ENCODE measurements at regions not wholly inside any gene's neighbourhood (a gene's known extent, or its start where the extent isn't known, plus 50 kb on each side); places are given as distances from the start of the nearest gene placed in this dataset.

GRCh38 chr7:33738260-33738935, 166.9 kb upstream of the BMPER start:
- Histone ChIP-seq H3K27ac (no peak overlapping the region), H3K4me1 (replicated peaks in 1 of 2) (peaks cover 0 to 3% of the 10 kb centered on the region in 2 donors), H3K4me3 (no peak overlapping the region)
- ATAC-seq (replicated peaks in 6 of 8): peak in 1 of 8 experiments; percentile 69
- in situ Hi-C loops (cut with MboI; ENCODE audit: low pct_unique_long_range_greater_than_20kb in 2 of 9, low sequenced_read_pairs in 9 of 9, unreplicated experiment in 9 of 9): no loop called here
- 17 to 100% (median 91%) methylated on average over 1 to 3 of the region's 3 CpGs; no CpG with 5 or more reads in 1 of the 10 experiments for WGBS, 10 experiments

- Histone ChIP-seq H3K4me3 (no peak overlapping the region), H3K4me1 (replicated peaks in 1 of 2) (peaks cover 0 to 2% of the 10 kb centered on the region in 2 donors), H3K27ac (no peak overlapping the region)
- in situ Hi-C loops (cut with MboI; ENCODE audit: low pct_unique_long_range_greater_than_20kb in 2 of 9, low sequenced_read_pairs in 9 of 9, unreplicated experiment in 9 of 9): no loop called here
- 77 to 92% (median 84%) methylated on average over 1 to 3 of the region's 4 CpGs; no CpG with 5 or more reads in 6 of the 10 experiments for WGBS, 10 experiments
- ATAC-seq (replicated peaks in 6 of 8): no peak
Measured at GRCh38 chr7:33739286-33739685, 166.1 kb upstream of the BMPER start.

GRCh38 chr7:33742521-33742920, 162.8 kb upstream of the BMPER start:
- in situ Hi-C loops (cut with MboI; ENCODE audit: low pct_unique_long_range_greater_than_20kb in 2 of 9, low sequenced_read_pairs in 9 of 9, unreplicated experiment in 9 of 9): no loop called here
- Histone ChIP-seq H3K4me3 (no peak overlapping the region), H3K27ac (no peak overlapping the region), H3K4me1 (replicated peaks in 1 of 2) (no peaks in the 10 kb centered on the region)
- WGBS, 10 experiments: 58 to 95% (median 83%) methylated on average over 2 to 6 of the region's 6 CpGs; no CpG with 5 or more reads in 6 of the 10 experiments
- peak in 2 of 8 experiments; percentile 26 to 28 for ATAC-seq (replicated peaks in 6 of 8)

- WGBS, 10 experiments: 60 to 100% (median 87%) methylated on average over 1 to 3 of the region's 4 CpGs; no CpG with 5 or more reads in 3 of the 10 experiments
- Histone ChIP-seq H3K27ac (no peak overlapping the region), H3K4me3 (no peak overlapping the region), H3K4me1 (replicated peaks in 1 of 2) (no peaks in the 10 kb centered on the region)
- ATAC-seq (replicated peaks in 6 of 8): no peak
- in situ Hi-C loops (cut with MboI; ENCODE audit: low pct_unique_long_range_greater_than_20kb in 2 of 9, low sequenced_read_pairs in 9 of 9, unreplicated experiment in 9 of 9): no loop called here
Measured at GRCh38 chr7:33742999-33743587, 162.2 kb upstream of the BMPER start.

- in situ Hi-C loops (cut with MboI; ENCODE audit: low pct_unique_long_range_greater_than_20kb in 2 of 9, low sequenced_read_pairs in 9 of 9, unreplicated experiment in 9 of 9): no loop called here
- no peak for ATAC-seq (replicated peaks in 6 of 8)
- no peak overlapping the region for H3K27ac ChIP-seq
- no peak overlapping the region for H3K4me3 ChIP-seq
- H3K4me1 ChIP-seq (replicated peaks in 1 of 2): no peaks in the 10 kb centered on the region
- 60 to 100% (median 89%) methylated on average over 1 to 5 of the region's 5 CpGs; no CpG with 5 or more reads in 2 of the 10 experiments for WGBS, 10 experiments
Measured at GRCh38 chr7:33743594-33743993, 161.7 kb upstream of the BMPER start.

- in situ Hi-C loops (cut with MboI; ENCODE audit: low pct_unique_long_range_greater_than_20kb in 2 of 9, low sequenced_read_pairs in 9 of 9, unreplicated experiment in 9 of 9): no loop called here
- H3K4me1 ChIP-seq (replicated peaks in 1 of 2): no peaks in the 10 kb centered on the region
- ATAC-seq (replicated peaks in 6 of 8): peak in 3 of 8 experiments; percentile 41 to 88 (median 87)
- H3K27ac ChIP-seq: no peak overlapping the region
- no peak overlapping the region for H3K4me3 ChIP-seq
- 73 to 100% (median 98%) methylated on average over 1 to 3 of the region's 3 CpGs for WGBS, 10 experiments
Measured at GRCh38 chr7:33744293-33745075, 160.9 kb upstream of the BMPER start.

GRCh38 chr7:33745934-33746333, 159.4 kb upstream of the BMPER start:
- in situ Hi-C loops (cut with MboI; ENCODE audit: low pct_unique_long_range_greater_than_20kb in 2 of 9, low sequenced_read_pairs in 9 of 9, unreplicated experiment in 9 of 9): no loop called here

GRCh38 chr7:33748793-33749192, 156.5 kb upstream of the BMPER start:
- Histone ChIP-seq H3K4me1 (replicated peaks in 1 of 2) (no peaks in the 10 kb centered on the region), H3K4me3 (no peak overlapping the region), H3K27ac (no peak overlapping the region)
- in situ Hi-C loops (cut with MboI; ENCODE audit: low pct_unique_long_range_greater_than_20kb in 2 of 9, low sequenced_read_pairs in 9 of 9, unreplicated experiment in 9 of 9): no loop called here
- 20 to 100% (median 40%) methylated on average over 1 to 3 of the region's 7 CpGs; no CpG with 5 or more reads in 5 of the 10 experiments for WGBS, 10 experiments
- no peak for ATAC-seq (replicated peaks in 6 of 8)

More at GRCh38 chr7:33745934-33746333, 159.4 kb upstream of the BMPER start:
- no peaks in the 10 kb centered on the region for H3K4me1 ChIP-seq (replicated peaks in 1 of 2)
- no peak overlapping the region for H3K4me3 ChIP-seq
- ATAC-seq (replicated peaks in 6 of 8): peak in 1 of 8 experiments; percentile 10
- 0 to 100% (median 49%) methylated on average over 1 to 3 of the region's 3 CpGs for WGBS, 10 experiments
- no peak overlapping the region for H3K27ac ChIP-seq

- H3K4me1 ChIP-seq (replicated peaks in 1 of 2): peaks cover 8 to 11% of the 10 kb centered on the region in 2 donors
- H3K27ac ChIP-seq: no peak overlapping the region
- ATAC-seq (replicated peaks in 6 of 8): peak in 1 of 8 experiments; percentile 33
- in situ Hi-C loops (cut with MboI; ENCODE audit: low pct_unique_long_range_greater_than_20kb in 2 of 9, low sequenced_read_pairs in 9 of 9, unreplicated experiment in 9 of 9): loop anchor here in 1 of 9 experiments (25.0 kb wide), 1 partner anchor 162 kb away; the partner anchor contains the start of gene BMPER
- WGBS, 10 experiments: 0 to 100% (median 83%) methylated on average over 1 of the region's 1 CpG; no CpG with 5 or more reads in 7 of the 10 experiments
- H3K4me3 ChIP-seq: no peak overlapping the region
Measured at GRCh38 chr7:33750177-33750576, 155.2 kb upstream of the BMPER start.

GRCh38 chr7:33751443-33751842, 153.9 kb upstream of the BMPER start:
- WGBS, 10 experiments: 13 to 100% (median 71%) methylated on average over 1 of the region's 1 CpG; no CpG with 5 or more reads in 7 of the 10 experiments
- H3K27ac ChIP-seq: no peak overlapping the region
- ATAC-seq (replicated peaks in 6 of 8): no peak
- in situ Hi-C loops (cut with MboI; ENCODE audit: low pct_unique_long_range_greater_than_20kb in 2 of 9, low sequenced_read_pairs in 9 of 9, unreplicated experiment in 9 of 9): loop anchor here in 1 of 9 experiments (25.0 kb wide), 1 partner anchor 161 kb away; the partner anchor contains the start of gene BMPER
- H3K4me1 ChIP-seq (replicated peaks in 1 of 2): peaks cover 9 to 15% of the 10 kb centered on the region in 2 donors
- no peak overlapping the region for H3K4me3 ChIP-seq

GRCh38 chr7:33753881-33754525, 151.3 kb upstream of the BMPER start:
- in situ Hi-C loops (cut with MboI; ENCODE audit: low pct_unique_long_range_greater_than_20kb in 2 of 9, low sequenced_read_pairs in 9 of 9, unreplicated experiment in 9 of 9): loop anchor here in 1 of 9 experiments (25.0 kb wide), 1 partner anchor 158 kb away; the partner anchor contains the start of gene BMPER
- Histone ChIP-seq H3K27ac (no peak overlapping the region), H3K4me3 (no peak overlapping the region), H3K4me1 (replicated peaks in 1 of 2) (peaks cover 9 to 15% of the 10 kb centered on the region in 2 donors)
- ATAC-seq (replicated peaks in 6 of 8): no peak
- WGBS, 10 experiments: 20 to 100% (median 76%) methylated on average over 1 to 6 of the region's 6 CpGs

Measured in motor neuron (in vitro differentiated cells).